GM12874 (cell line): ENCODE measurements at regions not wholly inside any gene's neighbourhood (a gene's known extent, or its start where the extent isn't known, plus 50 kb on each side); places are given as distances from the start of the nearest gene placed in this dataset.

ENCODE experiments used
- CTCF ChIP-seq: IDR thresholded peaks from 2 replicates; pipeline ENCODE4 v1.5.1; 2011; ENCODE audit warnings: low read depth, mild to moderate bottlenecking, control low read depth, low read length, moderate library complexity; ENCODE audit not compliant: insufficient read depth

DNA sequence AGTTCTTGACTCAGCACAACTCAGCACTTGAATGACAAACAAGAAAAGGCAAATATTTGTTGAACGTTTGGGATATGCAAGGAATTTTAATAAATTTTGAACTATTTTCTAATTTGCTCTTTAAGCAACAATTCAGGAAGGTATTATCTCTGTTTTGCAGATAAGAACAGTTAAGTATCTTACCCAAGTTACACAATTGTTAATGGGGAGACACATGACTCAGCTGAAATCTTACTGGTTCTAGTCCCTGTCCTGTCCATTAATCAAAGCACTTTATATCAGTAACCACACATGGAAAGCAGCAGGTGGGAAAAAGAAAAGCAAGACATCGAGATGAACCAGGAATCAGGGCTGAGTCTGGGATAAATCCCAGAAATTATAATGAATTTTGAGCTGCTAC is 493.9 kb upstream of the PIK3C3 start:
- no peak for TF ChIP-seq CTCF

DNA sequence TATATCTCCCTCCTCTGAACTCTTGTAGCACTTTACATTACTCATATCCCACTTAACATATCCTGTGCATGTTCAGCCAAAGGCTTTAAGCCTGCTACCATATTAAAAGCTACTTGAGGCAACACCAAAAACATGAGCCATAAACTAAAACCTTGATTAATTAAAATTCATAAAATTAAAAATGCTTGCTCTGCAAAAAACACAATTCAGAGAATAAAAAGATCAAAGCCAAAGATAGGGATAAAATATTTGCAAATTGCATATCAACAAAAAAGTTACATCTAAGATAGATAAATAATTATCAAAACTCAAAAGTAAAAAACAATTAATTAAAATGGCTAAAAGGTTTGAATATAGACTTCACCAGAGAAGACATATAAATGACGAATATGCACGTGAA is 495.4 kb upstream of the PIK3C3 start:
- no peak for TF ChIP-seq CTCF

DNA sequence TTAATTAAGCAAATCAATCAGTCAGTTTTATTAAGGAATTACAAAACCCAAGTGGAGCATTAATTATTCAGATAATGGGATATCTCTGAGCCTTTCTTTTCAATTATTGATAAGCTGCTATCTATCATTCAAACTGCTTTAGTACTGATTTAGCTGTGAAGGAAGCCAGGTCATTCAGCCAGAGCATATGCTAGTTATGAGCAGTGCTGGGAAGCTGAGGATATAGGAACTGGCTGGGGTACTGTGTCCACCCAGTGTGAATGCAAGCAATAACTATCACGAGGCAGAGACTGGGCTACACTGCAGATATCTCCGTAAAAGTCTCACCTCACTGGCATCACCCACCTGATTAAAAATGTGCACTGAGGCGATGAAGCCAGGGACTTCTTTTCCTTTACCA is 496.7 kb upstream of the PIK3C3 start:
- no peak for TF ChIP-seq CTCF

GRCh38 chr18:41457765-41458326 is 497.2 kb upstream of the PIK3C3 start:
- TF ChIP-seq CTCF = no peak

DNA sequence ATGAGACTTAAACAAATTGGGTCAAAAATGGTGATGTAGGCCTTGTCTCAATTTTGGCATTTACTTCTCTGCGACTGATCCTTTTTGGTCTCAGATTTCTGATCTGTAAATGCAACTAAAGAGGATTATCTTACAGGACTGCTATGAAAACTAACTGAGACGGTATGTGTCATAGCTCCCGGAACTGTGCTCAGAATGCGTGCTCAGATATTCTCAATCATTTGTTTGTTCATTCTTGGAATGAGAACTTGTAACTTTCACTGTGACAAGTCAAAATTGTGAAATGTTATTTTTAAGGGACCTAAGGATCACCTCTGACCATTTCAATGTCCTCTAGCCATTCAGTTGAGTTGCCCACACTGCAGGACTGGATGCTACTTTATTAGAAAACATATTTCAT is 498.2 kb upstream of the PIK3C3 start:
- TF ChIP-seq CTCF = no peak

GRCh38 chr18:41449612-41450011 is 505.4 kb upstream of the PIK3C3 start:
- no peak for TF ChIP-seq CTCF

DNA sequence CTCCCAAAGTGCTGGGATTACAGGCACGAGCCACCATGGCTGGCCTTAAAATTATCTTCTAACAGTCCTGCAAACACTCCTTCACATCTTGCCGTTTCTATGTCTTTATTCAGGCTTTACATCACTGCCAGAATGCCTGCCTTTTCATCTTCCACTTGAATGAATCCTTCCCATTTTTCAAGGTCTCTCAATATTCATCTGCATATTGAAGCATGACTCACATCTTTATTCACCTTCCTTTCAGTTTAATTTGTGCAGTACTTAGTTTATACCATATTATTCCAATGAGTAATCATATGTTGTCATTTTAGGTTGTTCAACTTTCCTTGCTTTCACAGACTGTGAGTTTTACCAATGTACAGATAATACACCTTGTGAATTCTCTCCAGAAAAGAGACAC is 510.1 kb upstream of the PIK3C3 start:
- no peak for TF ChIP-seq CTCF
